Jurkat, Clone E6-1 (cell line): ENCODE measurements at regions not wholly inside any gene's neighbourhood (a gene's known extent, or its start where the extent isn't known, plus 50 kb on each side); places are given as distances from the start of the nearest gene placed in this dataset.

Experiments used
- DNase-seq: peaks from one replicate; pipeline ENCODE4 v3.0.0-alpha.2; 2011; ENCODE audit warnings: low read depth, low spot score
- H3K4me3 ChIP-seq: 2 replicates; pipeline ENCODE4 v1.5.1; 2011; ENCODE audit warnings: mild to moderate bottlenecking, low read length, control low read depth, moderate library complexity

GRCh38 chr4:161247831-161248230 is 916.0 kb downstream of the FSTL5 start:
- no peak for DNase-seq
- no peak overlapping the region for H3K4me3 ChIP-seq

DNA sequence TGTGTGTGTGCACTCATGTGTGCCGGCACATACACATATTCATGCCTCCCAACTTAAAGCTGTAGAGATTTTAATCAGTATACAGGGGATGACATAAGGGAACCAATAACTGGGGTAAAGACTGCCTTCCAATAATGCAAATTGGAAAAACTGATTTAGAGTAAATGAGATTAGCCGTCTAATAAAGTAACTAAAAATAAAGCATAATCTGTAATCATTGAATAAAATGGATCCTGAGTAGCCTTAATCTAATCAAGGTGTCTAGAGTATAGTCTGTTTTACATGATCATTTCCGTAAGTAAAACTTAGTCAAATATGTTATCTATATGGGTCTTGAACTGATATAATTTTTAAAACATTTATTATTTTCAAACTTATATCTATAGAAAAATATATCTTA is 925.8 kb downstream of the FSTL5 start:
- no peak for DNase-seq
- no peak overlapping the region for H3K4me3 ChIP-seq

GRCh38 chr4:161237495-161237894 is 926.3 kb downstream of the FSTL5 start:
- no peak overlapping the region for H3K4me3 ChIP-seq
- no peak for DNase-seq

DNA sequence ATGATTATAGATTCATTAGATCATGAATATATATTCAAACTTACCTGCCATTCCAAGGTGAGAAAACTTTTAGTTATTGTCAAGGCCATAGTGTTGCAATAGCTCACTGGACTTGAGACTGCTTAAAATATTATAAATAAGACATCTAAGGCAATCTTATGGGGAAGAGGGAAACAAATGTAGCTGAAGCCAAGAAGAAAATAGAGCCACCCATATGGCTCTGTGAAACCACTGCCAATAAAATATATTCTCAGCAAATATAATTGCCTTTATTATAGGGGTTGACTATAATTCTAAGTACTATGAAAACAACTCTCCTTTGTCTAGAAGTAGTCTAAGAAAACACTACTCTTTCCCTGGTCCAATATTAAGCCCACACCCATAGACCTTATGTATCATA is 938.5 kb downstream of the FSTL5 start:
- DNase-seq = no peak
- H3K4me3 ChIP-seq = no peak overlapping the region

DNA sequence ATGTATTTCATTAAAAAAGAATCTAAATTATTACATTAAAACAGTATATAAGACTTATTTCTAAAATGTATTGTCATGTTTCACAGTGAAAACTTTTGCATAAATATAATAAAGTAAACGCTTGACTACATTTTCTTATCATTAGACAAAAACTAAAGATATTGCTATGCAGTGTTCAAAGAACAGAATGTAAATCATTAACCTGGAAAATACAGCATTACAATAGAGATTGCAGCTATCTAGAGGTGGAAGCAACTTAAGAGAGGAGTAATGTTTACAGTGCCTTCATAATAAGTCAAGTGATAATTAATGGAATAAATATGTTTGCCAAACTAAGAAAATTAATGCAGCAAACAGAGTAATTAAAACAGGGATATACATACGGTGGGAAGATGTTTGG is 940.9 kb downstream of the FSTL5 start:
- no peak overlapping the region for H3K4me3 ChIP-seq
- no peak for DNase-seq

- DNase-seq = no peak
Measured at GRCh38 chr4:161208564-161208963, 955.2 kb downstream of the FSTL5 start.

DNA sequence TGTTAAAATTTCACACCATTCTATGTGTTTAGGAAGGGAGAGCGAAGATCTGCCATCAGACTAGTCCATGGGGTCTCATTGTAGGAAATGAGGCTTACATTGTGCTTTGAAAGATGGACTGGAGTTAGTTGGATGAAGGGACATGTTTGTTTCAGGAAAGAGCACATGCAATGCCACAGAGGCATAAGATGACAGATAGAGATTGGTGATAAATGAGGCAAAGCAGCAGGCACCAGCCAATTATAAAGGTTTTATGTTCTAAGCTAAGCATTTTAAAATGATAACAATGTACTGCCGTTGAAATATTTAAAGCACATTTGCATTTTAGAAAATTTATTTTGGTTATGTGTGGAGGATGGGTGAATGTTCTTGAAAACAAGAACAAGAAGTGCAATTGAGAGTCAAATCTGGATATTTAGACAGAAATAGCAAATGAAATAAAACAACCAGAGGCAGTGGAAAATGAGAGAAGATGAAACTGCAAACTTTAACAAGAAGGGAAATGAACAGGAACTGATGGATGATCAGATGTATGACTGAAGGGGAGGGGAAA is 957.2 kb downstream of the FSTL5 start:
- no peak overlapping the region for H3K4me3 ChIP-seq
- DNase-seq = no peak

More at GRCh38 chr4:161208564-161208963, 955.2 kb downstream of the FSTL5 start:
- no peak overlapping the region for H3K4me3 ChIP-seq

DNA sequence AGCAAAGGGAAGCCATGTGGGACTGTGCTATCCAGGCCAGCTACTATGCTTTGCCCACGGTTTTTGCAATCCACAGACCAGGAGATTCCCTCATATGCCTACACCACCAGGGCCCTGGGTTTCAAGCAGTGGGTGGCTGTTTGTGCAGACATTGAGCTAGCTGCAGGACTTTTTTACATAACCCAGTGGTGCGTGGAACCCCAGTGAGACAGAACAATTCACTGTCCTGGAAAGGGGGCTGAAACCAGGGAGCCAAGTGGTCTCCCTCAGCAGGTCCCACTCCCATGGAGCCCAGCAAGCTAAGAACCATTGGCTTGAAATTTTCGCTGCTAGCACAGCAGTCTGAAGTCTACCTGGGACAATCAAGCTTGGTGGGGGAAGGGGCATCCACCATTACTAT is 959.9 kb downstream of the FSTL5 start:
- no peak overlapping the region for H3K4me3 ChIP-seq
- no peak for DNase-seq

DNA sequence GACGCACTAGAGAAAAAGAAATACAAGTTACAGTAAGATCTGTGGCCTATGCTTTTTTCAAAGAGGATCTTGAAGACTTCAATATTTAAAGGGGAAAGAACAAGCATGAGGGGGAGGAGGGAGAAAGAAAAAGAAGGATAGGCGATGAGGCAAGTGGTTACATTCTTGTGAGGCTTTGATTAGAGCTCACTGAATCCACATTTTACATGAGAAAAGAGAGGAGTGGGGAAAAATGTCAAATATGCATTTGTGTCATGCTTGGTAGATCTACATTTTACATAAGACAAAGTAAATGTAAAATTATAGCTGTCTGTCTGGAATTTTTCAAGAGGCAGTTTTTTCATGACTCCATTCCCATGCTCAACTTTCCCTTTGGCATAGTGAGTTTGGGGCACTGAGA is 965.9 kb downstream of the FSTL5 start:
- DNase-seq = no peak
- H3K4me3 ChIP-seq = no peak overlapping the region

DNA sequence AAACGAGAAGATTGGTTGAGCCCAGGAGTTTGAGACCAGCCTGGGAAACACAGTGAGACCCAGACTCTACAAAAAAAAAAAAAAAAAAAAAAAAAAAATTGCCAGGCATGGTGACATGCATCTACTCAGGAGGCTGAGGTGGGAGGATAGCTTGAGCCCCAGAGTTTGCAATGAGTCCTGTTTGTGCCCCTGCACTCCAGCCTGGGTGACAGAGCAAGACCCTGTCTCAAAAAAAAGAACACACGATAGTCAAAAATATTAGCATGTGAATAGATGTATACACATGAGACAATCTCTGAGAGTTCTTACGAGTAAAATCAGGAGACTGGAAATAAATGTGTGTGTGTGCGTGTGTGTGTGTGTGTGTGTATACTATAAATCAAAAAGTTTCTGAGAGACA is 966.3 kb downstream of the FSTL5 start:
- no peak overlapping the region for H3K4me3 ChIP-seq
- DNase-seq = no peak

DNA sequence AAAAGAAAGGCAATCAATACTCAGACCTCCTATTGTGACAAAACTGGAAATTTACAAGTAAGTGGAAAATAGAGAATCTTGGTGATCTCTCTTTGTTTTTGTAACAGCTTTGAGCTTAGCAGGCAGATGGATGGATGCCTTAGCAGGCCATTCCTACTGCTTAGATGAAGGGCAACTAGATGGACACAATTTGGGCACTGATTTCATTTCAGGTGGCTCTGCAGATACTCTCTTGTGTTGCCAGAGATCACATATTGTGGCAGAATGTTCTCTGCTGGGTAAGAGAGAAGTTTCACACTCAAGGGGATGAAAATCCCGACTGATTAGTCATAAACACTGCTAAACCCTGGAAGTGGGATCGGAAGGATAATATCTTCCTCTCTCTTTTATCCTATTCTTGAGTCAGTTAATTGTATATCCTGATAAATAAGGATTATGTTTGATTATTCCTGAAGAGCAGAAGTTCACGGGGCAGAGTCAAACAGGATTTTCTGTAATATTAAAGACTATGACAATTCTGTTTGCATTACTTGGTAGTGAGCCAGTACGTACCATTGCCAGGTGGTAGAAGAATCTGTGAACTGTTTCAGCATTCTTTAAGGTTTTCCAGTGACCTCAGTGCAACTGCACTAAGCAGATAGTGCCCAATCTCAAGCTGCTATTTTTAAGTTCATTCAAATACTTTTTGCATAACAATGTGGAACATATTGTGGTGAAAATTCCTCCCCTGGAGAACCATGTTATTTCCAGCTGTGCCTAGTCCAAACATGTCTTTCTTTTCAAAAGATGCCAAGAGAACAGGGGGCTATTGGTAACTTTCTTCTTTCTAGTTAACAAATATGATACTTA is 974.3 kb downstream of the FSTL5 start:
- no peak overlapping the region for H3K4me3 ChIP-seq
- no peak for DNase-seq

DNA sequence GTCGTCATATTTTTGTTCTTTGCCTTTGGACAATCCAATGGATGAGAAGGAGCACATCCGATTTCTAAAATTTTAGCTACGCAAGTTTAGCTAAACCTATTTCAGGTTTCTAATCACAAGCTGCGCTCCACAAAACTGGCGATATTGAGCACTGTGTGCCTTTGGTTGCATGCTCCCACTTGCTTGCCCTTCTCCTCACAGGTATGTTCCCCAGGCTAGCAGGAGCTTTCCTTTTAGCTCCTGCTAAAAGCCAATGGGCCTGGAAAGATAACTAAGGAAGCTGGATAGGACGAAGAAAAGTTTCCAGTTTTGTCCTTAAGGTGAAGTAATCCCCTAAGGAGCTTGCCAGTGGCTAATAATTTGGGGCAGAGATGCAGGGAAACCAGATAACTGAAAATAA is 975.2 kb downstream of the FSTL5 start:
- H3K4me3 ChIP-seq = no peak overlapping the region
- no peak for DNase-seq

- no peak for DNase-seq
- no peak overlapping the region for H3K4me3 ChIP-seq
Measured at GRCh38 chr4:161187569-161187968, 976.2 kb downstream of the FSTL5 start.

DNA sequence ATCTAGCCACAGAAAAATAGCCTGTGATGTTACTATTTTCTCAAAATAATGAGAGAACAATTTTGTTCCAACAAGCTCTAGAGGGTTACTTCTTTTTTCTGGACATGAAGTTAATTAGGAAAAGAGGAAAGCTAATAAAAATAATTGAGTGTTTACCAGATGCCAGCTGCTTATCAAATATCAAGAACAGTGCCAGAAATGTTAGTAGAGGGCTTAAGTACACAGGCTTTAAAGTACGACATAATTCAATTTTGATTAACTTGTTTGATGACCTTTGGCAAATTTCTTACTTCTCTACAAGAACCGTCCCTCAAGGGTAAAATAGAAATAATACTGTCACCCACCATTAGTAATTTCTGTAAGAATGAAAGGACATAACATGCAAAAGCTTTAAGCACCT is 977.0 kb downstream of the FSTL5 start:
- DNase-seq = no peak

DNA sequence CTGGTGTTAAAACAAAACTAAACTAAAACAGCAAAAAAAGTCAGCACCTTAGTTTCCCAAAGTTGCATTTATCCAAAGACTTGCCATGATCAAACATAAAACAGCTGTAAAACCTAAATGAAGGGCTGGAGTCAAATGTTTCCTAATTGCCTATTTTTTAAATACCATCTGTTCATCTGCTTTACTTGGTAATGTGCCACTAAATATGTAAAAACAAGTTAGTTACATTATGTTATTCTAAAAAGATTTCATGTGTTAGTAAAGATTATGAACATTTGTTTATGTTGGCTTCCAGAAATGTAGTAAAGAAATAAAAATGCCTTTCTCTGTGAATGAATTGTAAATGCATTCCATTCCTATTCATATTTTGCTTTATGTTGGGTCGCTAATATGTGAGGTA is 977.8 kb downstream of the FSTL5 start:
- H3K4me3 ChIP-seq = no peak overlapping the region
- DNase-seq = no peak

More for the DNA sequence above, 977.0 kb downstream of the FSTL5 start:
- no peak overlapping the region for H3K4me3 ChIP-seq

DNA sequence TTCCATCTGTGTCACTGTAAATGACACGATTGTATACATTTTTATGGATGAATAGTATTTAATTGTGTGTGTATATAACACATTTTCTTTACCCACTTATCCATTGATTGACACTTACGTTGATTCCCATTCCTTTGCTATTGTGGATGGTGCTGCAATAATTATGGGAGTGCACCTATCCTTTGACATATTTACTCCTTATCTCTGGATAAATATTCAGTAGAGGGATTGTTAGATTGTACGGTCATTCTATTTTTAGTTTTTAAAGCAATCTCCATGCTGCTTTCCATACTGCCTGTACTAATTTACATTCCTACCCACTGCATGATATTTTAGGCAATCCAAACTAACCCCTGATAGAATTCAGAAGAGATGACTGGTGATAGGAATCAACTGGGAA is 980.1 kb downstream of the FSTL5 start:
- no peak for DNase-seq
- H3K4me3 ChIP-seq = no peak overlapping the region

GRCh38 chr4:161182913-161183312 is 980.9 kb downstream of the FSTL5 start:
- no peak for DNase-seq
- H3K4me3 ChIP-seq = no peak overlapping the region

GRCh38 chr4:161178310-161178709 is 985.5 kb downstream of the FSTL5 start:
- no peak for DNase-seq
- H3K4me3 ChIP-seq = no peak overlapping the region

DNA sequence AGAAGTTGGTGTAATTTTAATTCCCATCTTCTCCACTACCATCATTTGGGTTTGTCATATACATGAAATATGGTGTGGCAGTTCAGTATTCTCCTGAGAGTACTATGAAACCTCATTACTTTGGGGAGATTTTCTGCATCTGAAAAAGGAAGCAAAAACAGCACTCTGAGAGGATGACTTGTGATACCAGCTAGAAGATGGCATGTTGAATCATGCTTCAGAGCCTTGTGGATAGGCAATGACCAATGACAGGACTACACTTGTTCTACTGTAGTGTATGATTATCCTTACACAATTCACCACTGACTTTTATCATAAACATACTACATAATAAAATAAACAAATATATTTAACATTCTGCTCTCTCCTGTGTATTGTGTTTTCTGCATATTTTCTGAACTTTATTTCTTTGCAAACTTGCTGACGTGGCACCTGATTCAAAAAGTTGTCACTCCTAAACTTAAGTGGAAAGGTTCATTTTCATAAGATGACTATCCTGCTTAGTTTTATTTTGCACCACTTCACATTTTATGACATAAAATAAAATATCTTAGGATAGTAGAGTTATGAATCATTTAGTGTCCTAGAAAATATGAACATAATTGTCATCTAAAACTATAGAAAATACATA is 991.3 kb downstream of the FSTL5 start:
- H3K4me3 ChIP-seq = no peak overlapping the region
- no peak for DNase-seq

DNA sequence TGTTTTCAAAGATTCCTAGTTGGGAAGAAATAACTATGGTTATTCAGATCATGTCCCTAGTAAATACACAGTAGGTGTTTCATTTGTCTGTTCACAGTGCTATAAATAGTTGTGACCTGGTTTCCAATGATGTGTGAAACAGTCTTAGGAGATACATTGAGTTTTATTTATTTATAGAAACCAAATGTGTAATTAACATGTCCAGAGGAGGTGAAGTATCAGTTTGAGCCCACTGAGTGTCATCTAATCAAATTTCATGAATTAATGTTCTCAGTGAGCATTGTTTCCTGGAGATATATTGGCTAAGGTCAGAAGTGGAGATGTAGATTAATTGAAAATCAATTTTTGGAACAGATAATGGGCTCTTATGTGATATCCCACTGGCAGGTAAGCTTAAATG is 996.3 kb downstream of the FSTL5 start:
- no peak overlapping the region for H3K4me3 ChIP-seq
- DNase-seq = no peak

GRCh38 chr4:161160718-161161117 is 1003.1 kb downstream of the FSTL5 start:
- no peak overlapping the region for H3K4me3 ChIP-seq
- DNase-seq = no peak
